GM12864 (cell line): ENCODE measurements at regions not wholly inside any gene's neighbourhood (a gene's known extent, or its start where the extent isn't known, plus 50 kb on each side); places are given as distances from the start of the nearest gene placed in this dataset.

Experiments used
- DNase-seq: peaks from one replicate; pipeline ENCODE4 v3.0.0-alpha.2; 2011; ENCODE audit warnings: low read depth
- H3K4me3 ChIP-seq: 2 replicates; pipeline ENCODE4 v1.5.1; 2011; ENCODE audit warnings: mild to moderate bottlenecking, low read depth, low read length, control low read depth
- TF ChIP-seq, protein P1 (sequence below): IDR thresholded peaks from 2 replicates; pipeline ENCODE4 v1.5.1; 2011; ENCODE audit warnings: low read depth, mild to moderate bottlenecking, moderate library complexity, low read length, control low read depth, inconsistent platforms; ENCODE audit errors: missing control alignments

DNA sequence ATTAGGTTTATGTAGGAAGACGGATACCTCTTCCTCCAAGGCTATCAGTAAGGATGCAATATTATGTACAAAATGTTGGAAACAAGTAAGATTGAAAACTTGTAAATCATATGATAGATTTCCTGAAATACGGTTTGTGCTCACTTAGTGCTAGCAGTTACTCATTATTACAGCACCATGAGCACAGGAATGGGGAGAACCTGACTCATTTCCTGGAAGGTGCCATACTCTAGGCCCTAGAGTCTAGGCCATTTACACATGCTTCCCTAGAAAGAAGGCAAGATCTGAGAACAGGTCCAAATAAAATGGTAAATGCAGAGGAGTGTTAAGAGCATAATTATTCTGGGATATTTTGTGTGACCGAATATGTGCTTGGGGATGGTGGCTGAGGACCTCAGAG lies 467.7 kb upstream of the CELF4 start:
- no peak overlapping the region for H3K4me3 ChIP-seq
- TF ChIP-seq, protein P1, sequence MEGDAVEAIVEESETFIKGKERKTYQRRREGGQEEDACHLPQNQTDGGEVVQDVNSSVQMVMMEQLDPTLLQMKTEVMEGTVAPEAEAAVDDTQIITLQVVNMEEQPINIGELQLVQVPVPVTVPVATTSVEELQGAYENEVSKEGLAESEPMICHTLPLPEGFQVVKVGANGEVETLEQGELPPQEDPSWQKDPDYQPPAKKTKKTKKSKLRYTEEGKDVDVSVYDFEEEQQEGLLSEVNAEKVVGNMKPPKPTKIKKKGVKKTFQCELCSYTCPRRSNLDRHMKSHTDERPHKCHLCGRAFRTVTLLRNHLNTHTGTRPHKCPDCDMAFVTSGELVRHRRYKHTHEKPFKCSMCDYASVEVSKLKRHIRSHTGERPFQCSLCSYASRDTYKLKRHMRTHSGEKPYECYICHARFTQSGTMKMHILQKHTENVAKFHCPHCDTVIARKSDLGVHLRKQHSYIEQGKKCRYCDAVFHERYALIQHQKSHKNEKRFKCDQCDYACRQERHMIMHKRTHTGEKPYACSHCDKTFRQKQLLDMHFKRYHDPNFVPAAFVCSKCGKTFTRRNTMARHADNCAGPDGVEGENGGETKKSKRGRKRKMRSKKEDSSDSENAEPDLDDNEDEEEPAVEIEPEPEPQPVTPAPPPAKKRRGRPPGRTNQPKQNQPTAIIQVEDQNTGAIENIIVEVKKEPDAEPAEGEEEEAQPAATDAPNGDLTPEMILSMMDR = no peak
- DNase-seq = no peak

DNA sequence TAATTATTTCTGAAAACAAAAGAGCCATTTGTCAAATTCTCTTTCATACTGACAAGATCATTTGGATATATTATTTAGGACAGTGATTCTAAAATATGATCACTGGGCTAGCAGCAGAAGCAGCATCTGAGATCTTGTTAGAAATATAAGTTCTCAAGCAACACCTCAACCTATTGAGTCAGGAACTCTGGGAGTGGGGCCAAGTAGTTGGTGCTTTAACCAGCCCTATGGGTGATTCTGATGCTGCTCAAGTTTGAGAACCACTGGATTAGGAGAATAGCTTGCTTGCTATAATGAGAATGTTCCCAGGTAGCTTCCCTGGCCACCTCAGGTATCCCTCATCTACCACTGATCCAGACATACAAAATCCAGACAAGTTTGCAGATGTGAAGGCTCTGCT lies 466.9 kb upstream of the CELF4 start:
- no peak overlapping the region for H3K4me3 ChIP-seq
- no peak for DNase-seq
- TF ChIP-seq, protein P1 = no peak

DNA sequence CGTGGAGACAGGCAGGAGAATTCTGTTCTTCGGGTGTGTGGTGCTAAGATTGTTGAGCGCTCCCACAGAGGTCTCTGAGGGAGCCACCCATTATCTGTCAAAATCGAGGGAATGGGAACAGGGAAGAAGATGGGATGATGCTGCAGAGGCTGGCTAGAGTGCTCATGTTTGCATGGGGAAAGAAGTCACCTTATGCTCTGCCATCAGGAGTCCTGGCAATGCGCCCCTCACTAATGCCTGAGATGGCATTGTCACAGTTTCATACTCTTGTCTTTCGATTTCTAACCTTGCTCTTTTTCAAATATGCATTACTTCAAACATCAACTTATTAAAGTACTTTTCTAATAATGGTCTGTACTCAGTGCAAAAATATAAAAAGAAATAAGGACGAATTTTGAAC lies 463.3 kb upstream of the CELF4 start:
- TF ChIP-seq, protein P1 = no peak
- H3K4me3 ChIP-seq = no peak overlapping the region
- no peak for DNase-seq

- no peak overlapping the region for H3K4me3 ChIP-seq
- TF ChIP-seq, protein P1 = no peak
- DNase-seq = no peak
Observed at GRCh38 chr18:38025433-38026038, 459.9 kb upstream of the CELF4 start.

GRCh38 chr18:38023871-38024270 lies 458.3 kb upstream of the CELF4 start:
- no peak for DNase-seq
- H3K4me3 ChIP-seq = no peak overlapping the region
- TF ChIP-seq, protein P1 = no peak

- DNase-seq = no peak
- TF ChIP-seq, protein P1 = no peak
- no peak overlapping the region for H3K4me3 ChIP-seq
Observed at GRCh38 chr18:38022234-38022633, 456.6 kb upstream of the CELF4 start.

DNA sequence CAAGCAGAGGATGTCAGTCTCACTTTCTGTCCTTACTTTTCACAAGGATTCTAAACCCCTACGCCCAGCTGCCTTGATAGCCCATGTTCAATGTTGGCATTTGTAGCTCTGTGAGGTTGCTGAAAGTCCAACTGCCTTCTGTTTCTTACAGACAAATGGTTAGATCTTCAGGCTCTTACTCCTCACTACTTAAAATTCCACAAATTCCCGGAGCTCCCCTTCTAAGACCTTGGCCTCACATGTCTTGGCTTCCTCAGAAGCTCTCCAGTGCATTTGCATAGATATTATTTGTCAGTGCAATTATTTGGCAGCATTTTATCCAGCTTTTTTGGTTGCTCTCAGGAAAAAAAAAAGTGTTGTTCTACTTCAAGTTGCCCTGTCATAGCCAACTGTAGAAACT lies 453.7 kb upstream of the CELF4 start:
- no peak for DNase-seq
- H3K4me3 ChIP-seq = no peak overlapping the region
- TF ChIP-seq, protein P1 = no peak
